ENCODE measurements at regions not wholly inside any gene's neighbourhood (a gene's known extent, or its start where the extent isn't known, plus 50 kb on each side); places are given as distances from the start of the nearest gene placed in this dataset.

- TF ChIP-seq POLR2A (IDR thresholded peaks at IDR 0.05; ENCODE audit: low read depth, low read length) (no peak), SPI1 (IDR thresholded peaks at IDR 0.05; ENCODE audit: low read depth, low read length) (no peak)
These were observed 1189.1 kb downstream of the CDH9 start for GRCh38 chr5:25849270-25849669.
